Glomerular visceral epithelial cell (primary cell): ENCODE measurements at regions not wholly inside any gene's neighbourhood (a gene's known extent, or its start where the extent isn't known, plus 50 kb on each side); places are given as distances from the start of the nearest gene placed in this dataset.

Source experiments
- DNase-seq: peaks from one replicate; pipeline ENCODE4 v3.0.0-alpha.2; 2016; ENCODE audit errors: extremely low spot score

DNA sequence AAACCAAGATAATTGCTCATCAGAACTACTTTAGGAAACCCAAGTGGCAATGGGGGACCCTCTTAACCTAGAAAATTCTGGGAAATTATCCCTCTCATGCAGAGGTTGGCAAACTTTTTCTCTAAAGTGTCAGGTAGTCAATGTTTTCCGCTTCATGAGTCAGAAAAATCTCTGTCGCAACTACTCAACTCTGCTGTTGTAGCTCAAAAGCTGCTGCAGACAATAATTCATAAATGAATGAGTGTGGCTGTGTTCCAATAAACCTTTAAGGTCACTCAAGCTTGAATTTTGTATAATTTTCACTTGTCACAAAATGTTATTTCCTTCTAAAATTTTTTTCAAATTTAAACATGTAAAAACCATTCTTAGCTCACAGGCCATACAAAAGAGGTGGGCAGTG lies 193.4 kb upstream of the MID1 start:
- no peak for DNase-seq

DNA sequence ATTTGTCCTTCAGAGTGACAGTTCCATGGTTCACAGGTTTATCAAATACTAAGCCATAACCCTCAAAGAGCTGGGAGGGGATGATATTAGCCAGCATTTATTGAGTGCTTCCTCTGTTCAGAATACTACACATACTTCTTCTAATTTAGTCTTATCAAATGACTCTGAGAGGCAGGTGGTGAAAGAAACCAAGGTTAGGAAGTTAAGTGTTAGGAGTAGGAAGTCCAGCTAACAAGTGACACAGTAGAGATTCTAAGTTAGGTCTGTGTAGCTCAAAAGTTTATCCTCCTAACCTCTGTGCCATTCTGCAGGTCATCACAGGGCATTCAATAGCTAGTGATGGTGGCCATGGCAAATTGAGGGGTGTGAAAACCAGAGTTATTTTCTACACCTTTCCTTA lies 198.3 kb upstream of the MID1 start:
- DNase-seq: no peak

DNA sequence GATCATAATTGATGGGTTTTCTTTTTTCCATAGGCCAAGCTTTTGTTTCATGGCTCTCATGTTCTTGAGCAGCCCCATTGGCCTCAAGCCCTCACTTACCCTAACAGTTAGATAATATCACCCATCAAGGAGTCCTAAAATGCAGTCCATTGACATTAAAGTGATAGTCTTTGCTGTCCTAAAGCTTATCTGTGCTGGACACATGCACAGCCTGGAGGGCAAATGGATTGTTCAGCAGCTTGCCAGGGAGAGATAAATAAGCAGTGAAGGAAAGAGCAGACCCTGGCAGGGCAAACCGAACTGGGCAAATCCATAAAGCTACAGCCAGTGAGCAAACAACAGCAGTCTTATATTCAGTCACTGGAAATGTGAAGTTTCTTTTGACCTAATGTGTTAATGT lies 199.6 kb upstream of the MID1 start:
- DNase-seq: no peak

DNA sequence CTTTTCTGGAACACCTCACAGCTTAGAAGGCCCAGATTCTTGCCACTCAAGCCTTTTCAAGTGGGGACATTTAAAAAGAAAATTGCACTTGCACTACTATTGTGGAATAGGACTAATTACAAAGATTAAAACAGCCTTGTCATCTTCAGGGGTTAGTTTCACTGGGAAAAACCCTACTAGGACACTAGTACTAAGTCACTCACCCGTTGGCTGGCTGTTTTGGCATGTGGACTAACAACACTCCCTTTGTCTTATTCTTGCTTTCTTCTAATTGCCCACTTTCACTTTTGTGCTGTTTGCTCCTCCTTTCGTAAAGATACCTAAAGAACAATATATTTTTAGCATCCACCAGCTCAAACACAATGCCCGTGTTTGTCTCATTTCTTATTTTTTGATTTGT lies 200.9 kb upstream of the MID1 start:
- no peak for DNase-seq

DNA sequence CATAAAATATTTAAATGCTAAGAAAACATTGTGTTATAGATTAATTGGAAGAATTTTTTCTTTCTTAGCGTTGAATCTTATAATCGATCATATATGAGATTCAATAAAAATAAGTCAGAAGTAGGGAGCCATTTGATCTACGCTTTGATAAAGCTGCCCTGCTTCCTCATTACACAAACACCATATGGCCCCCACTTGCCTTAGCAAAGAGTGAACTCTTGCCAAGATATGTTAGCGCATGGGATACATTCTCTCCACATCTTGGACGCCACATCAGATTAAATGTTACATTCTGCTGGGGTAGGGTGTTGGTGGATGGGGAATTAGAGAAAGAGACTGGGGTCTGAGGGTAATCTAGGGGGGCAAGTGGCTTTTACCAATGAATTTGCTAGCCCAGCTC lies 207.7 kb upstream of the MID1 start:
- DNase-seq: no peak

DNA sequence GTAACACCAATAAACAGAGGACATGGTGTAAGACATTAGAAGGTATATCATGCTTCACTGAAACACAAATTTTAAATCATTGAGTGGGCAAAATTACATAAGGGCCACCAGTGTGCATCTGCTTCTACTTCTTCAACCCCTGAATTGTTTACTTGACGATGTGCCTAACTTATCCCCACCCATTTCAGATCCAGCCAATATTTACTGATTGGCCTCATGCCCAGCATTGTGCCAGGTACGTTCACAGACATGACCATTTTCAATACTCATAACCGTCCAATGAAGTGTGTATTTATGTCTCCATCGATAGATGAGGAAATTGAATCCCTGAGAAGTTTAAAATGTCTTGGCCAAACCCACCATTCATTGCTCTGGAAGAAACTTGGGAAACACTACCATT lies 208.3 kb upstream of the MID1 start:
- no peak for DNase-seq

DNA sequence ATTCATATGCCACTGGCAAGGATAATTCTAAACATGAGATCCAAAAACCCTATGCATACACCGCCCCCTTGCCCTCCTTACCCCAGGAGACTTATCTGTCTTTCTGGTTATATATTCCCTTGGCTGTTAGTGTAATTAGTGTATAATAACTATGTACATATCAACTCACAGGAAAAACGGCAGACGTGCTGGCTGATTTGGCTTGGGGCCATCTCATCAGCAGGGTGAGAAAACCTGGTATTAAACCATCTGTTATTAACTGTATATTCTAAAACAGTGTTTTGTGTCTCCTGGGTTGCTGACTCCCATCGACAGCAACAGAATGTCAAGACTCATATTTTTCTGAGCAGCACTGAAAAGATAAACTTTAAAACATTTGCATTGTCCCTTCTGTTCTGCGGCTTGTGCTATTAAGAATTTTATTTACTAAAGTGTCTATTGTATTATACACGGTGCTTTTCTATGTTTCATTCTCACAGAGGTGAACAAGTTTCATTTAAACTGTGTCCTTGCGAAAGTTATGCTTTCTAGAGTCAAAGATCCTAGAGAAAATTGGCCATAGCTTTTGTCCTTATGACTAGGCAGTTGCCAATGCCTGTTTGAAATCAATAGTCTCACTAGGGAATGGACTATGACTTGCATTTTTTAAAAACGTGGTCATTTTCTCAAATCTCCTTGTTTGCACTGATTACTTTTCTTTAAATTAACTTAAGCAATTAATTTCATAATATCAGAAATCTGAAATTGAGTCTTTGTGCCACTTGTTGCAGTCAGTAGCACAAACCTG lies 211.5 kb upstream of the MID1 start:
- DNase-seq: no peak

DNA sequence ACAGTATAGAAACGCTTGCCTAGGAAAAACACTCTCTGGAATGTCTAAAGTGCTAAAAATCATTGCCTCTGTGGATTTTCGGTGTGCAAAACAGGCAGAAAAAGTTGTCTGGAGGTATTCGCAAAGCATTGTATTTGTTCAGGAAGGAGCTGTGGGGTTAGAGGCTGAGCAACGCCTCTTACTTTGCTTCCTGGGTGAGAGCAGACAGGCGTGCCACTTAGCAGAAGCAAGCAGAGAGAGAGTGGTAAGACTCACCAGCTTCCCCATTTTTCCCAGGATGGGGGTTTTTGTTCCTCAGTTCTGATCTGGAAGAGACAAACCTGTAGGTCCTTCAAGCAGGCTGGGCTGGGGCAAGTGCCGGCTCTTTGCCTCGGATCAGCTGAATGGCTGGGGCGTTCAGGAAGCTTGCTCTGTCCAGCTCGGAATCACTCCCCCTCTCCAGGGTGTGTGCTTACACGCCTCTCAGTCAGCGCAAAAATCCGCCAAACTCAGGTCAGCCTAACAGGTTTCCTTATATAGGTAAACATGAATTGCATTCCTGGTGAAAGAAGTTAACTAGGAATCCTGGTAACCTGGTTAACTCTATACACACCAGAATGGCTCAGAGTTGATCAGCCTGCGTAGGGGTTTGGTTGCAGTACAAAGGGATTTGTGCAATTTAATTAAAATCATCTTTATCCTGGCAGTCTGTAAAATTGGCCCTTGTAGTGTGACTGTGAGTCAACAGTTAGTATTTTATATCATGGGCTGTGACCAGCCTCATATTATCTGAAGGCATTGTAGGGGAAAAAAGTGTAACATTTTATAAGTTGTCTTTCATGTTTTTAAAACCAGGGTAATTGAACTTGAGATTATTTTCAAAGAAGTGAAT lies 213.1 kb upstream of the MID1 start:
- peak; percentile 15 for DNase-seq

DNA sequence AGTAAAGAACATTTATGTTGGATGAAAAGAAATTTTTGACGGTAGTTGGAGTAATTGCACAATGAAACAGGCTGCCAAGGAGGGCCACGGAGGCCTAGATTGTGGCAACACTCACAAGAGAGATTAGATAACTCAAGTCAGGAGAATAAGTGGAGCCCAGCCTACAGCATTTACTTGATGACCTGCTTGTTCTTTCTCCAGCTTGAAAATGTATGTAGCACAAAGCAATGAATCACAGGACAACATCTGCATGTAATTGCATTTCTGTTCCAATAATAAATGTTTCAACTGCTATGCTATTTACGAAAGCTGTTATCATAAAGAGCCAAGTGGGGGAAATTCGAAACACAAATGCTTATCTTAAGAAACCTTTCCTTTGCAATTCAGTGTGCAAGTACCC lies 221.2 kb upstream of the MID1 start:
- no peak for DNase-seq

DNA sequence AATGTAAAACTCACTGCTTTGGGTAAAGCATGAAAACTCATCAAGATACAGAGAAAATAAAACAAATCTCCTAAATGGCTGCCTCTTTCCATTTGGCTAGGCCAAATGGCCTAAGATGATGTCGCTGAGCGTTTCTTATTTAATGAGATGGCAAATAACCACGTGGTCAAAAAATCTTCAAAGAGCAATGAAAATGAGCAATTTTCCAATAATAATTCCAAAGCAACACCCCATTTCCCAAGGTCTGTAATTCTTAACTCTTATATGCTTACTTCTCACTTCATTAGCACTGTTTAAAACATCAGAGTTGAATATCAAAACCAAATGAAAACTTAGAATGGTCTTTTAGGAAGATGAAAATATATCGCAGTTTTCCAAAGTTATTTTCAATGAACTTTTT lies 222.3 kb upstream of the MID1 start:
- no peak for DNase-seq

DNA sequence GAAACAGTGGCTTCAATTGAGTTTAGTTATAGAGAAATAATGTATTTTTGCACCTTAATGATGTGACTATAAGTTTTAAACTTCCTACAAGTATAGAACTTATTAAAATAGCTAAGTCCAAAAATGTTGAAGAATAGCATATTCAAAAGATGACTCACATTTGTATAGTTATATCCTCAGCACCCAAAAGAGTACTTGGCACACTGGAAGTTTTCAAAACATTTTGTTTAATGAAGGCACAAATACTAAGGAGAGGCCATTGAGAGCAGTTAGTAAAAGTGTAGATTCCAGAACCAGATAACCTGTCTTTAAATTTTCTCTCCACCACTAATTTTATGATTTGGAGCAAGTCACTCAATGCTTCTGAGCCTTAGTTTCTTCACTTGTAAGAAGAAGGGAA lies 226.9 kb upstream of the MID1 start:
- no peak for DNase-seq

DNA sequence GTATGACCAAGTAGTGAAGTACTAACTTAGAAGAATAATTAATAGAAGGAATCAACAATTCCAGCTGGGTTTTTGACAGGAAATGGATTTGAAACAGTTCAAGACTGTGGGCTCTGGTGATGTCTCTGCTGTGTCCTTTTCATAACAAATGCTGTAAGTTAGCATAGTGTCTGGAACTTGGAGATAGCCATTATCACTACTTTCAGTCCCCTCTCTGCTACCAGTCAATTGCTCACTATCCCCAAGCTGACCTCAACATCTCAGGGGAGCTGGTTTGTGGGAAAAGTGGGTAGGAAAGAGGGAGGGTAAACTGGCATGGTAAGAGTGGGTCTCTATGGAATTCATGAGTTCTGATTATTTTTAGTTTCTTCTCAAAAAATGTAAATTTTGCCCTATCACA lies 231.4 kb upstream of the MID1 start:
- DNase-seq: no peak

DNA sequence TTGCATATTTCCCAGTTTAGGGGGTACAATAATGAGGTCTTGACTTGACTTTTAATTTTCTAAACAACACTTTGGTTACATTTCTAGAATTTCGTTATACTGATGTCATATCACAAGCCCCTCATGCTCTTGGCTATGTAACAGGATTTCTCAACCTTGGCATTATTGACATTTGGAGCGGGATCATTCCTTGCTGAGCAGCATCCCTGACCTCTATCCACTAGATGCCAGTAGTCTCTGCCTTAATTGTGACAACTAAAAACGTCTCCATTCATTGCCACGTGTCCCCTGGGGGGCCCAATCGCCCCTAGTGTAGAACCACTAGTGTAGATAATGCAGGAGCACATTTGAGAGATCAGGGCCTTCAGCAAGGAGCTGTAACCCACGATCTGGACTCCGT lies 234.2 kb upstream of the MID1 start:
- DNase-seq: no peak

DNA sequence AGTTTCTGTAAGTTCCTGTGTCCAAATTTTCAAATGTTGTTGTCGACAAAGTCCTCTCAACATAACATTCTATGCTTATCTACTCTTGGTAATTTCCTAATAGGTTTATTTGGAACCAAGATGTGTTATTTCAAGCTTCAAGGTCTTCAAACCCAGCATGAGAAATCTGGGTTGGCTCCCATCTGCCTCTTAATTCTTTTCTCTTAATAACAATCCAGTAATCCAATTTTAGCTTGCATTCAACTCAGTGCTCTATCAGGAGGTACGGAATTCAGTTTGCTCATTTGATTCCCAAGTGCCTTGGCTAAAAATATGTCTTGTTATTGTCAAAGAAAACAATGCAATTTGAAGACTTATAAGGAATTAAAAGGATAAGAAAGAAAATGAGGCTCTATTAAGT lies 235.5 kb upstream of the MID1 start:
- DNase-seq: no peak

DNA sequence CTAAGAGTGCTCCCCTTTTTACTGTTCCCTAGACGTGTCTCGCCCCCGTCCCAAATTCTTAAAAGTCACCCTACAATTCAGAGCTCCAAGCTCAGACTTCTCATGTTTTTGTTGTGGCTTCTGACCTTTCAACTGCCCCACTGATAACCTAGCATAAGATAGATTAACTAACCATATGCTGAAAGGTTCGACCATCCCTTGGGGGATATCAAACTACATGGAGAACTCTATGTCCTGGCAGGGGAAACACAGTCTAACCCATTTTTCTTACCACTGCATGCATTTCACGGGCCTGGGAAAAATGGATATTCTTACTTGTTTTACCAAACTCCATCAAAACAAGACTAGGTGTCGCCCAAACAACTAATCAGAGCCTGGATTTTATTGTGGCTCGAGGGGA lies 236.4 kb upstream of the MID1 start:
- no peak for DNase-seq

DNA sequence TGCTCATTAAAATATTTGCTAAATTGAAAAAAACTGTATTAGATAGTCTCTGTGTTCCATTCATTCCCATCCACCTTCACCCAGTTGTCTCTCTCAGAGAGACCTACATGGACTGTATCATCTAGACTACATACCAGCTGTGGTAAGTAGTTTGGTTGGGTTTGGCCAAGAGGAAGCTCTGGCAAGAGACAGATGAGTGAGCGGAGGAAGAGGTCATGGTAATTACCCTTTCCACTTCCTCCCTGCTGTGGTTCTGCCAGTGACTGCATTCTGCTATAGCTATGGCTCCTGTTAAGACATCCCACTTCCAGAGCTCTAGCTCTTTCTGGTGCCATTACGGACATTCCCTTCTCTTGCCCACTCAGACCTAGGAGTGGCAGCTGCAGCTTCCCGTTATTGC lies 239.0 kb upstream of the MID1 start:
- DNase-seq: no peak

DNA sequence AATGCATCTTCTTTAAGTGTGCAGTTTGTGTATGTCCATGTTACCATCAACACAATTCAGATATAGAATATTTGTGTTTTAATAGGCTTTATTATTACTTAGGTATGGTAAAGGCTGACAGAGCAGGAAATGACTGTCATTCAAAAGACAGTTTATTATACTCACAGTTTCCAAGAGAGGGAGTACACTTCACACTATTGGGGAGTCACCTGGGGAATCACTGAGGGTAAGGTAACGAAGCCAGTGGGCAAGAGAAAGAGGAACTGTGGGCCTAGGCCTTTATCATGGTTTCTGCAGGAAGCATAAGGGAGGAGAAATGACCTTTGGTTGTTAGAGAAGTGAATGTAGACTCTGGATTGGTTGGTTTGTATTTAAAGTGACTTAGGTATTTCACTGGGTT lies 235.1 kb upstream of the HCCS start:
- no peak for DNase-seq

DNA sequence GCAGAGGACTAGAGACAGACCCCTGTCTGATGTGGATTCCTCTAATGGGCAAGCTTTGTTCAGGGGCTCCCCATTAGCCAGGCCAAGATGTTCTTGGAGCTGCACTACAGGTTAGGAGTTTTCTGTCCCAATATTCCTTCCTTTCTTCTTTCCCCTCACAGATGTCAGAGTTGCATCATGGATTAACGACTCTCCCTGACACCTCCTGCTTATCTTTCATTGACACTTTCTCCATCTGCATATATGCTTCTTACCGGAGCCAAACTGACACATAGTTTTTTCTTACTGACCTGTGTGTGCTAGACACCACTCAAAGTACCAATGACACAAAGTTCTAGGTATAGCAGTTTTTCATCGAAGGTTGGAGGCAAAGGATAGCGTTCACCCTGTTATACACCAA lies 228.6 kb upstream of the HCCS start:
- no peak for DNase-seq

DNA sequence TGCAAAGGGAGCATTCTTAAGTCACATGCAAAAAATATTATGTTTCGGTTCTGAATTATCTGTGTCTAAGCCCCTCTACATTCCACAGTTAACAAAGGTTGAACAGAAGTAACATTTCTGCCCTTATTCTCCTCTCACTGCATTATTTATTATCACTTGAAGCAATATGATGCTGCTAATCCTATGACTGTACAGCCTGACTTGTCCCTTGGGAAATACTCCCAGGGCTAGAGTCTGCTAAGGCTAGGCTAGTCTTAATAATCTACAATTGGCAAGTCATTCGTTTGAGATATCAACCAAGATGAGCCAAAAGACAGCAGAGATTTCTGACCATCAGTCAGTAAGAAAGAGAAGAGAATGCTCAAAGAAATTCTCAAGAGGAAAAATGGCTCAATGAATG lies 226.9 kb upstream of the HCCS start:
- no peak for DNase-seq

DNA sequence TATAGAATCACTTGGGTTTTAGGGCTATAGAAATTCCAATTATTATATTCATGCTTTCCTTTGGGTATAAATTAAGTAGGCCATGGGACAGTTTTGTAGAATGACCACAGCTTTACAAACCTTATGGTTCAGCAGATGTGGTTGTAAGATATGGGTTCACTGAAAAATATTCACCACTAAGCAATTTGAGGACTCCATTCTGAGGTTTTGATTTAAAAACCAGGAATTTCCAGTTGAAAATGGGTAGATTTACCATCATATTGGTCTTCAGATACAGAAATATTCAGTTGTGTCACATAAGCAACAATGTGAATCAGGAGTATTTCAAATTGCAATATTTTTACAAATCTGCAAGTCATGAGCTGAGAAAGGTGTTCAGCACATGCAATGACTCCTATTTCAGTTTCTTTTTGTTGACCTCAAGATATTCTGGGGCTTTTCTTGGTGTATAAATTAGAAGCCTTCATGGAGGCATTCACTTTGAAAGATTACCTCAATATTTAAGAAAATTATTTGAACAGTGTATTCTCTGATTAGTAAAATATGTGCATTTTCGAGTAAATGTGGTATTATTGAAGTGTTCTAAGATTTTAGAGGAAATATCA lies 218.4 kb upstream of the HCCS start:
- peak; percentile 42 for DNase-seq

DNA sequence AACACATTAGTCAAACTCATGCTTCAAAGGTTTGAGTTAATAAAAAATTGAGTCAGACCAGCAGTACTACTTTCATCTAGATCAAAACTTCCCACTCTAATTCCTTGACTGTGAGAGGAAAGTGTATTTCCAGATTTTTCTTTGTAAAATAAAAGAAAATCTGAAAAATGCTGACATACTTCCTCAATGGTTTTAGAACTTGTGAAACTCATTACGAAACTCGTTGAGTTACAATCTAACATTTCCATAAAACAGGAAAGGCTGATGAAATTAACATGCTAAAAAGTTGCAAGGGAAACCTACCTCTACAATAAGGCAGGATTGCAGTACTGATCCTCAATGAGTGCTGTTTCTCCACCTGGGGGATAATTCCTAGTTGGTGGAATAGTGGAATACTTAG lies 217.8 kb upstream of the HCCS start:
- DNase-seq: no peak

DNA sequence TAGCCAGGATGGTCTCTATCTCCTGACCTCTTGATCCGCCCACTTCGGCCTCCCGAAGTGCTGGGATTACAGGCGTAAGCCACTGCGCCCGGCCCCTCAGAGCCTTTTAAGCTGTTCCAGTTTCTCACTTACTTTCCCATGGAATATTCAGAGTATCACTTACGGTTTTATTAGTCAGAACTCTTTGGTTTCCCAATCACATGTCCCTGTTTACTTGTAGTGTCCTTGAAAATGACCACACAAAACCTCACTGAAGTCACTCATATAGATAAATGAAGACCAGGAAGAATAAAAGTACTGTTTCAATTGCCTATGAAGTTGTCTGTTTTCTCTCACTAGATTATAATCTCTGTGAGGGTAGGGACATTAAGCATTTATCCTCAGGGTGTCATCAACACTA lies 217.2 kb upstream of the HCCS start:
- no peak for DNase-seq

DNA sequence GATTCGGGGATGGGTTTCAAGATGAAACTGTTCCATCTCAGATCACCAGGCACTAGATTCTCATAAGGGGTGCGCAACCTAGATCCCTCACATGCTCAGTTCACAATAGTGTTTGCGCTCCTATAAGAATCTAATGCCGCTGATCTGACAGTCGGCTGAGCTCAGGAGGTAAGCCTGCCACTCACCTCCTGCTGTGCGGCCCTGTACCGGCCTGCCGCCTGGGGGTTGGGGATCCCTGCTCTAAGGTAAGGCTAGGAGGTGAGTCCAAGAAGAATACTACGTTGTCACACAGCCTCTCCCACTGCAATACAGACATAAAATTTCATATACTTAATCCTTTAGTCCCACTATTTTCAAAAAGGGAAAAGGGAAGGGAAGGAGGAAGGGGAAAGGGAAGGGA lies 213.4 kb upstream of the HCCS start:
- DNase-seq: no peak
